ENCODE measurements at regions not wholly inside any gene's neighbourhood (a gene's known extent, or its start where the extent isn't known, plus 50 kb on each side); places are given as distances from the start of the nearest gene placed in this dataset.

GRCh38 chr4:19888587-19888986 lies 363.1 kb upstream of the SLIT2 start:
- DNase-seq (ENCODE audit: low read depth), result no peak

GRCh38 chr4:19883841-19884240 lies 367.9 kb upstream of the SLIT2 start:
- DNase-seq (ENCODE audit: low read depth), result no peak

GRCh38 chr4:19880206-19880605 lies 371.5 kb upstream of the SLIT2 start:
- DNase-seq (ENCODE audit: low read depth), result no peak

DNA sequence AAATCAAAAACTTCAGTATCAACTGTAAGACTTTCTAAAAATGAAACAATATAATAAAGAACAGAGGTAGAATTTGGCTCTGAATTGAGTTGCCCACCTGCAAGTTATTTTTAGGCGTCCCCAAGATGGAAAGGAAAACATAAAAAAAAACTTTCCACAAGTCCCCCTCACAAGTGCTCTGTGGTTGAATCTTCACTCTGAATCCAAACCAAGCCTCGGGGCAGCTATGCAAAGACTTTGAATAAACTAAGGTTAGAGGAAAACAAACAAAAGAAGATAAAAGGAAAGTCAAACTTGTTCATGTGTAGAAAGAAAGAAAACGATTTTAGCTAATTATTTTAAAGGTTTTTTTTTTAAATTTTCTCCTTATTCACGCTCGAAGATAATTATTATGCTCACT lies 372.4 kb upstream of the SLIT2 start:
- DNase-seq (ENCODE audit: low read depth), result no peak

DNA sequence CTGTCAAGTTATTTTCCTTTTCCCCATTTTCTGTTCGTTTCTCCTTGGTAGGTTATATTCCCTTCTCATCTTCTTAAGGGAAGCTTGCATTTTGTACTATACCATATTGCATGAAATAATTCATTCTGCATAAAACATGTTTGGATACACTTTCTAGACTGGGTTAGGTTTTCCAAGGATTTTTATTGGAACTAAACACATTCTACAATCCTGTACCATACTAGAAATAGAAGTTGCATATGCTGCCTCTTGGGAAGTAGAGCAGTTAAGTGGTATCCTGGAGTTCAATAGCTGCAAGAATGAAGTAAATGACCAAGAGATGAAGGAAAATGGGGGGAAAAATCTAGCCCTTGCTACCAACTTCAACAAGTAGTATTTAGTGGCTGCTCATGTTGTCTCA lies 393.7 kb upstream of the SLIT2 start:
- no peak for DNase-seq (ENCODE audit: low read depth)

GRCh38 chr4:19857380-19857779 lies 394.3 kb upstream of the SLIT2 start:
- DNase-seq (ENCODE audit: low read depth), result no peak

GRCh38 chr4:19850909-19851308 lies 400.8 kb upstream of the SLIT2 start:
- no peak for DNase-seq (ENCODE audit: low read depth)

- DNase-seq (ENCODE audit: low read depth), result no peak
Measured at GRCh38 chr4:19844446-19844845, 407.3 kb upstream of the SLIT2 start.

- DNase-seq (ENCODE audit: low read depth), result no peak
Measured at GRCh38 chr4:19842471-19842870, 409.2 kb upstream of the SLIT2 start.

DNA sequence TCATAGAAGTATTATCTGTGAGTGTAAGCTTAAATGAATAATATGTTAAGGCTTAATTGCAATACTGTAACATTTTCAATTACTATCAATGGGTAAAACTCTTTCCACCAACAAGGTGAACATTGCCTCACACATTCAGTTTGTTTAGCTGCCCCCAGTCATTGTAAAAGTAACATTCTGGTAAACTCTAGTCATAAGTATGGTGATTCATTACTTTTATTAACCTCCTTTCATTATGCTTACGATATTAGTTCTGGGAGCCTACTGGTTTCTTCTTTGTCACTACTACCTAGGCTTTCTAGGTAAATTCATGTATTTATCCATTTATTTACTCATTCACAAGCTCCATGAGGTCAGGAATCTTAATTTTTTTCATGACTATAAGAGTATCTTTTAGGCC lies 412.8 kb upstream of the SLIT2 start:
- DNase-seq (ENCODE audit: low read depth), result no peak

DNA sequence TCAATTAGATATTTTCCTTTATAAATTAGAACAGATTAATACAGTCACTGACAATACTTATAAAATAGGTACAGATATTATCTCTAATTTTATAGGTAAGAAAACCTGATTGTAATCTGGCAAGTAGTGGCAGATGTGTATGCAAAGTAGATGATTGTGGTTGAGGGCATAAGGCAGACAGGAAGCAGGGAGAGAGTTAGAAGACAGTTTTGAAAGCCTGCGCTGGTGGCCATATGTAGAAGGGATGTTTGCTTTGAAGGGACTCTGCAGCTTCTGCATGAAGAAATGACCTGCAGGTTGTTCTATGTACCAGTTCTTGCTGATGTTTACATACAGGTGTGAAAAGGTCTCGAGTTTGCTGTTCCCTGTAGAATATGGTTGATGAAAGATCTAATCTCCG lies 416.3 kb upstream of the SLIT2 start:
- no peak for DNase-seq (ENCODE audit: low read depth)

- DNase-seq (ENCODE audit: low read depth), result no peak
Measured at GRCh38 chr4:19832411-19832810, 419.3 kb upstream of the SLIT2 start.

- DNase-seq (ENCODE audit: low read depth), result no peak
Measured at GRCh38 chr4:19831644-19832285, 419.9 kb upstream of the SLIT2 start.

GRCh38 chr4:19829101-19829500 lies 422.6 kb upstream of the SLIT2 start:
- no peak for DNase-seq (ENCODE audit: low read depth)

DNA sequence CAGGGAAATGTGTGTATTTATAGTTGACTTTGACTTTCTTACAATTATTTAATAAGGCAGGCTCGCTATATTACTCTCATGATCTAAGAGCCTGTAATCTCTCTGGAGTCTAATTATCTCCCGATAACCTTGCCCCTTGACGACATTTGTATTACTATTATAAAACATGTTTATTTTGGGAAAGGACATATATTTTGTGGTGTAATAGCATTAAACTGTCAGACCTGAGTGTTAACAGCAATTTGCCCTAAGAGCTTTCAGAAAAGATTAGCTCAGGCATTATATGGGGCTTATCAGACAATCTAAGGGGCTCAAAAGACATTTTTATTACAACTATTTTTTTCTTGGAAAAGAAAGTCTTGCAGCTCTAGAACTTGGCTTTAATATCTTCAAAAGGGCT lies 427.9 kb upstream of the SLIT2 start:
- DNase-seq (ENCODE audit: low read depth), result no peak

DNA sequence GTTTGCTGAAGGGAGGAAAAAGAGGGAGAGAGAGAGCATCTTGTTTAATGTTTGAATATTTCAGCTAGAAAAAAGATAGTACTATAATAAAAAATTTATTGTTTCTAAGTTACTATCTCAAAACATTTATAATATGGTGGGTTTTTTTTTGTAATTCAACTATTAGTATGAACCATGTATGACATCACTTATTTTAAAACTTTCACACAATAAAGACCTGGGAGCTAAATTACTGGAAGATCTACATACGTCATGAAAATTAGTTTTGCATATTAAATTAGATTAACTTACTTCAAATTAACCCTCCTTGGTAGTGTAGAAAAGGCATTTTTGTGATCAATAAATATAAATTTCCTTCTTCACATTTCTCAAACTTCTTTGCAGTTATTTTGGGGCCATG lies 432.0 kb upstream of the SLIT2 start:
- no peak for DNase-seq (ENCODE audit: low read depth)

- DNase-seq (ENCODE audit: low read depth), result no peak
Measured at GRCh38 chr4:19809989-19810388, 441.7 kb upstream of the SLIT2 start.

GRCh38 chr4:19807505-19807904 lies 444.2 kb upstream of the SLIT2 start:
- DNase-seq (ENCODE audit: low read depth), result no peak

GRCh38 chr4:19806865-19807264 lies 444.8 kb upstream of the SLIT2 start:
- DNase-seq (ENCODE audit: low read depth), result no peak

DNA sequence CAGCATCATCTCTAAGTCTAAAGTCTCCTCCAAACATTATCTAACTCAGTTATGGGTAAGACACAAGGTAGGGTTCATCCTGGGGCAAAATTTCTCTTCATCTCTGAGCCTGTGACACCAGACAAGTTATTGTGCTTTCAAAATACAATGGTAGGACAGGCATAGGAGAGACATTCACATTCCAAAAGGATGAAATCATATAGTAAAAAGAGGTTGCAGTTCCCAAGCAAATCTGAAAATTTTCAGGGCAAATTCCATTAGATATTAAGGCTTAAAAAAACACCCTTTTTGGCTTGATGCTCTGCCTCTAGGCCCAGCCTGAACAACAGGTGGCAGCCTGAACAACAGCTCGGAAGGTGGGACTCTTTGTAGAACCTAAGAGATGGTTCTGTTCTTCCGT lies 448.3 kb upstream of the SLIT2 start:
- DNase-seq (ENCODE audit: low read depth), result no peak

- no peak for DNase-seq (ENCODE audit: low read depth)
Measured at GRCh38 chr4:19793831-19794230, 457.9 kb upstream of the SLIT2 start.

GRCh38 chr4:19791422-19792123 lies 460.1 kb upstream of the SLIT2 start:
- DNase-seq (ENCODE audit: low read depth), result no peak

DNA sequence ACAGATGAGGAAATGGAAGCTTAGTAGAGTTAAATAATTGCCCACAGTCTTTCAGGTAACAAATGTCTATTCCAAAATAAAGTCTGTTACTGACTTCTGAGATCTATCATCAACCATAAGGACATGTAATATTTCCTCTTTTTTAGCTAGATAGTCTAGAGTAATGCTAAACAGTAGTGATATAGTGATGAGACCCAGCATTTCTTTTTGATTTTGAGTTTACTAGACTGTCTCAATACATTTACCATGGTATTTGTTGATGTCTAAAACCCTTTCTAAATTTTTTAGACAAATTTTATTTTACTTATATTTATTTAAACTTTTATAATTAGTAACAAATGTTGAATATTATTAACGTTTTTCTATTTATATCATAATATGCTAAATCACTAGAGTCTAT lies 465.1 kb upstream of the SLIT2 start:
- DNase-seq (ENCODE audit: low read depth), result no peak

DNA sequence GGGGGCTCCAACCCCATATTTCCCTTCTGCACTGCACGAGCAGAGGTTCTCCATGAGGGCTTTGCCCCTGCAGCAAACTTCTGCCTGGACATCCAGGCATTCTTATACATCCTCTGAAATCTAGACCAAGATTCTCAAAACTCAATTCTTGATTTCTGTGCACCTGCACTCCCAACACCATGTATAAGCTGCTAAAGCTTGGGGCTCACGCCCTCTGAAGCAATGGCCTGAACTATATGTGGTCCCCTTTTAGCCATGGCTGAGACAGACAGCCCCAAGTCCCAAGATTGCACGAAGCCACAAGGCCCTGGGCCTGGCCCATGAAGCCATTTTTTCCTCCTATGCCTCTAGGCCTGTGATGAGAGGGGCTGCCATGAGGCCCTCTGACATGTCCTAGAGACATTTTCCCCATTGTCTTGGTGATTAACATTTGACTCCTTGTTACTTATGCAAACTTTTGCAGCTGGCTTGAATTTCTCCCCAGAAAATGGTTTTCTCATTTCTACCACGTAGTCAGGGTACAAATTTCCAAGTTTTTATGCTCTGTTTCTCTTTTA lies 468.0 kb upstream of the SLIT2 start:
- no peak for DNase-seq (ENCODE audit: low read depth)

Measured in stimulated activated CD8-positive, alpha-beta memory T cell treated with anti-CD3 and anti-CD28 coated beads, Interleukin-4, amount 100 ng/mL, for 24 hours (primary cell).